ENCODE measurements at regions not wholly inside any gene's neighbourhood (a gene's known extent, or its start where the extent isn't known, plus 50 kb on each side); places are given as distances from the start of the nearest gene placed in this dataset.

- CTCF ChIA-PET, result interaction anchor here (0.6 to 8.4 kb wide), 37 partner anchors 9 to 234 kb away, joined by 3 to 107 read pairs (median 4); partner anchors contain the start of gene KLF13
- BruUV-seq (replicated peaks), result no TSS peak
- Histone ChIP-seq H3K9me3 (replicated peaks; ENCODE audit: control insufficient read depth, insufficient read depth, low read length) (no peaks in the 10 kb centered on the region), H3K9me1 (replicated peaks; ENCODE audit: control insufficient read depth, extremely low read depth, insufficient read depth, low read length) (no peaks in the 10 kb centered on the region), H3K9ac (replicated peaks; ENCODE audit: extremely low read depth, insufficient read depth, low read length) (peak overlapping the region; percentile 80), H4K20me1 (replicated peaks; ENCODE audit: control insufficient read depth, extremely low read depth, insufficient read depth, low read length) (no peaks in the 10 kb centered on the region), H3K36me3 (ENCODE audit: control insufficient read depth in 2 of 2, extremely low read depth in 1 of 2, insufficient read depth in 2 of 2, low read length in 2 of 2) (no peaks in the 10 kb centered on the region), H3K4me2 (ENCODE audit: insufficient read depth, low read length) (peak overlapping the region; percentile 75), H3K27me3 (ENCODE audit: control insufficient read depth in 2 of 2, insufficient read depth in 2 of 2, low read length in 2 of 2) (no peaks in the 10 kb centered on the region), H2AFZ (ENCODE audit: low read depth, low read length) (peak overlapping the region; percentile 83), H3K4me3 (replicated peaks in 1 of 3; ENCODE audit: insufficient read depth in 1 of 3, low read depth in 1 of 3, low read length in 3 of 3) (peak overlapping the region in 1 of 3 experiments; percentile 50), H3K27ac (ENCODE audit: insufficient read depth, low read depth, low read length) (peak overlapping the region; percentile 98), H3K4me1 (ENCODE audit: control insufficient read depth, extremely low read depth, insufficient read depth, low read length) (peaks cover 20% of the 10 kb centered on the region), H3K79me2 (ENCODE audit: control insufficient read depth, insufficient read depth, low read length) (no peaks in the 10 kb centered on the region)
- POLR2A ChIA-PET, result interaction anchor here (0.8 kb wide), 1 partner anchor 37 kb away, joined by 7 read pairs; no protein-coding TSS in a partner anchor
- peak; percentile 99 for FAIRE-seq
- intact Hi-C loops (cut with micrococcal nuclease) (loop anchor here (1.0 to 2.0 kb wide), 6 partner anchors 14 to 219 kb away; partner anchors contain the start of gene KLF13), dilution Hi-C loops (cut with MboI; ENCODE audit: extremely low pct_ligation_motif_present, low sequenced_read_pairs) (no loop called here)
- DNase-seq (ENCODE audit: low read depth, low spot score), result peak; percentile 64
- peak; percentile 65 for TF ChIP-seq POLR2AphosphoS5 (IDR thresholded peaks at IDR 0.05; ENCODE audit: insufficient read depth, low read depth, low read length)
- TF ChIP-seq GATA2 (IDR thresholded peaks at IDR 0.05; ENCODE audit: insufficient read depth, insufficient read length, low read depth, low read length), result peak; percentile 37
- TF ChIP-seq JUN (IDR thresholded peaks at IDR 0.05; ENCODE audit: borderline replicate concordance, insufficient read depth, insufficient read length, low read depth), result peak; percentile 3
- TF ChIP-seq MAX (IDR thresholded peaks at IDR 0.05; ENCODE audit: insufficient read depth, insufficient read length), result no peak
- no peak for TF ChIP-seq MYC (IDR thresholded peaks at IDR 0.05; ENCODE audit: low read depth, low read length)
- TF ChIP-seq FOS (IDR thresholded peaks at IDR 0.05; ENCODE audit: borderline replicate concordance, insufficient read depth, low read length), result peak; percentile 79
These were observed 108.1 kb downstream of the KLF13 start for GRCh38 chr15:31434588-31435260.

All from endothelial cell of umbilical vein (primary cell).